ENCODE measurements at regions not wholly inside any gene's neighbourhood (a gene's known extent, or its start where the extent isn't known, plus 50 kb on each side); places are given as distances from the start of the nearest gene placed in this dataset.
"Not testable (repeated sequence)": the region's sequence is repeated elsewhere in the genome, so short reads cannot be mapped to it uniquely, and the experiment has no call there.

- Histone ChIP-seq H3K9me3 (no peaks in the 10 kb centered on the region), H3K9ac (no peak overlapping the region), H3K4me3 (no peak overlapping the region), H3K4me1 (no peaks in the 10 kb centered on the region), H3K27ac (no peak overlapping the region), H3K36me3 (no peaks in the 10 kb centered on the region), H4K20me1 (no peaks in the 10 kb centered on the region), H3K27me3 (no peaks in the 10 kb centered on the region), H3K4me2 (no peak overlapping the region)
- no peak for TF ChIP-seq Cebpa-rat (IDR thresholded peaks at IDR 0.05)
These were observed 1805.5 kb downstream of the BRINP3 start for GRCh38 chr1:188672153-188672552.

- Histone ChIP-seq H3K36me3 (no peaks in the 10 kb centered on the region), H4K20me1 (no peaks in the 10 kb centered on the region), H3K9me3 (no peaks in the 10 kb centered on the region), H3K4me1 (no peaks in the 10 kb centered on the region), H3K4me3 (no peak overlapping the region), H3K9ac (no peak overlapping the region), H3K4me2 (no peak overlapping the region), H3K27me3 (no peaks in the 10 kb centered on the region), H3K27ac (no peak overlapping the region)
- no peak for TF ChIP-seq Cebpa-rat (IDR thresholded peaks at IDR 0.05)
These were observed 1788.1 kb downstream of the BRINP3 start for GRCh38 chr1:188689542-188689941.

- no peaks in the 10 kb centered on the region for H3K9me3 ChIP-seq
- no peak overlapping the region for H3K27ac ChIP-seq
- H3K4me3 ChIP-seq, result no peak overlapping the region
- no peaks in the 10 kb centered on the region for H3K36me3 ChIP-seq
- no peaks in the 10 kb centered on the region for H3K4me1 ChIP-seq
- H3K4me2 ChIP-seq, result no peak overlapping the region
- H3K9ac ChIP-seq, result no peak overlapping the region
- no peaks in the 10 kb centered on the region for H3K27me3 ChIP-seq
- no peak for TF ChIP-seq Cebpa-rat (IDR thresholded peaks at IDR 0.05)
- no peaks in the 10 kb centered on the region for H4K20me1 ChIP-seq
These were observed 1777.5 kb downstream of the BRINP3 start for GRCh38 chr1:188700116-188700515.

- Histone ChIP-seq H3K4me1 (no peaks in the 10 kb centered on the region), H3K4me3 (no peak overlapping the region), H3K9me3 (no peaks in the 10 kb centered on the region), H3K36me3 (no peaks in the 10 kb centered on the region), H3K4me2 (no peak overlapping the region), H3K27me3 (no peaks in the 10 kb centered on the region), H3K27ac (no peak overlapping the region), H3K9ac (no peak overlapping the region), H4K20me1 (no peaks in the 10 kb centered on the region)
- TF ChIP-seq Cebpa-rat (IDR thresholded peaks at IDR 0.05), result no peak
These were observed 1770.9 kb downstream of the BRINP3 start for GRCh38 chr1:188706742-188707141.

GRCh38 chr1:188708795-188709535 is 1768.7 kb downstream of the BRINP3 start:
- TF ChIP-seq Cebpa-rat (IDR thresholded peaks at IDR 0.05), result no peak
- H3K27ac ChIP-seq, result no peak overlapping the region
- H3K4me1 ChIP-seq, result no peaks in the 10 kb centered on the region
- no peaks in the 10 kb centered on the region for H3K36me3 ChIP-seq
- H3K27me3 ChIP-seq, result no peaks in the 10 kb centered on the region
- no peaks in the 10 kb centered on the region for H4K20me1 ChIP-seq
- no peak overlapping the region for H3K9ac ChIP-seq
- no peak overlapping the region for H3K4me2 ChIP-seq
- no peak overlapping the region for H3K4me3 ChIP-seq
- H3K9me3 ChIP-seq, result no peaks in the 10 kb centered on the region

- H3K36me3 ChIP-seq, result no peaks in the 10 kb centered on the region
- H3K4me3 ChIP-seq, result no peak overlapping the region
- H3K27ac ChIP-seq, result no peak overlapping the region
- no peaks in the 10 kb centered on the region for H4K20me1 ChIP-seq
- no peak overlapping the region for H3K4me2 ChIP-seq
- H3K9me3 ChIP-seq, result no peaks in the 10 kb centered on the region
- TF ChIP-seq Cebpa-rat (IDR thresholded peaks at IDR 0.05), result no peak
- no peak overlapping the region for H3K9ac ChIP-seq
- H3K4me1 ChIP-seq, result no peaks in the 10 kb centered on the region
- no peaks in the 10 kb centered on the region for H3K27me3 ChIP-seq
These were observed 1762.1 kb downstream of the BRINP3 start for GRCh38 chr1:188715566-188715965.

- no peaks in the 10 kb centered on the region for H4K20me1 ChIP-seq
- H3K9me3 ChIP-seq, result no peaks in the 10 kb centered on the region
- H3K4me2 ChIP-seq, result no peak overlapping the region
- no peaks in the 10 kb centered on the region for H3K4me1 ChIP-seq
- no peak overlapping the region for H3K9ac ChIP-seq
- no peaks in the 10 kb centered on the region for H3K36me3 ChIP-seq
- H3K4me3 ChIP-seq, result no peak overlapping the region
- no peak overlapping the region for H3K27ac ChIP-seq
- TF ChIP-seq Cebpa-rat (IDR thresholded peaks at IDR 0.05), result no peak
- no peaks in the 10 kb centered on the region for H3K27me3 ChIP-seq
These were observed 1757.9 kb downstream of the BRINP3 start for GRCh38 chr1:188719735-188720134.

- no peaks in the 10 kb centered on the region for H3K36me3 ChIP-seq
- H3K4me3 ChIP-seq, result no peak overlapping the region
- no peak for TF ChIP-seq Cebpa-rat (IDR thresholded peaks at IDR 0.05)
- H4K20me1 ChIP-seq, result no peaks in the 10 kb centered on the region
- no peaks in the 10 kb centered on the region for H3K27me3 ChIP-seq
- no peak overlapping the region for H3K4me2 ChIP-seq
- H3K4me1 ChIP-seq, result no peaks in the 10 kb centered on the region
- H3K27ac ChIP-seq, result no peak overlapping the region
- no peak overlapping the region for H3K9ac ChIP-seq
- H3K9me3 ChIP-seq, result no peaks in the 10 kb centered on the region
These were observed 1754.2 kb downstream of the BRINP3 start for GRCh38 chr1:188723332-188724020.

GRCh38 chr1:188729039-188729438 is 1748.6 kb downstream of the BRINP3 start:
- H3K36me3 ChIP-seq, result no peaks in the 10 kb centered on the region
- TF ChIP-seq Cebpa-rat (IDR thresholded peaks at IDR 0.05), result no peak
- H3K4me1 ChIP-seq, result peaks cover 12% of the 10 kb centered on the region
- no peaks in the 10 kb centered on the region for H3K27me3 ChIP-seq
- no peak overlapping the region for H3K27ac ChIP-seq
- H4K20me1 ChIP-seq, result no peaks in the 10 kb centered on the region
- H3K4me3 ChIP-seq, result no peak overlapping the region
- no peak overlapping the region for H3K4me2 ChIP-seq
- no peak overlapping the region for H3K9ac ChIP-seq
- H3K9me3 ChIP-seq, result no peaks in the 10 kb centered on the region

GRCh38 chr1:188735567-188735966 is 1742.1 kb downstream of the BRINP3 start:
- no peak for TF ChIP-seq Cebpa-rat (IDR thresholded peaks at IDR 0.05)
- Histone ChIP-seq H4K20me1 (no peaks in the 10 kb centered on the region), H3K9ac (no peak overlapping the region), H3K4me2 (no peak overlapping the region), H3K36me3 (no peaks in the 10 kb centered on the region), H3K4me3 (no peak overlapping the region), H3K27me3 (no peaks in the 10 kb centered on the region), H3K9me3 (no peaks in the 10 kb centered on the region), H3K27ac (no peak overlapping the region), H3K4me1 (peaks cover 12% of the 10 kb centered on the region)

- H3K27me3 ChIP-seq, H3K4me1 ChIP-seq, H3K9me3 ChIP-seq, H4K20me1 ChIP-seq, H3K4me3 ChIP-seq, H3K4me2 ChIP-seq, H3K27ac ChIP-seq, H3K36me3 ChIP-seq, H3K9ac ChIP-seq: not testable (repeated sequence)
These were observed 1728.4 kb downstream of the BRINP3 start for GRCh38 chr1:188749275-188749674.

GRCh38 chr1:188752027-188752426 is 1725.6 kb downstream of the BRINP3 start:
- H3K4me1 ChIP-seq, H3K27me3 ChIP-seq, H4K20me1 ChIP-seq, H3K9ac ChIP-seq, H3K27ac ChIP-seq, H3K9me3 ChIP-seq, H3K4me3 ChIP-seq, H3K36me3 ChIP-seq, H3K4me2 ChIP-seq: not testable (repeated sequence)

- H3K4me3 ChIP-seq, H4K20me1 ChIP-seq, H3K9ac ChIP-seq, H3K4me2 ChIP-seq, H3K9me3 ChIP-seq, H3K27ac ChIP-seq, H3K4me1 ChIP-seq, H3K27me3 ChIP-seq, H3K36me3 ChIP-seq: not testable (repeated sequence)
These were observed 1719.9 kb downstream of the BRINP3 start for GRCh38 chr1:188757747-188758146.

All from BLaER1 (cell line).